Cardiac septum (tissue), 1 donor: ENCODE measurements at regions not wholly inside any gene's neighbourhood (a gene's known extent, or its start where the extent isn't known, plus 50 kb on each side); places are given as distances from the start of the nearest gene placed in this dataset.

Source experiments
- DNase-seq: peaks from one replicate; pipeline ENCODE4 v3.0.0-alpha.2; 2020; ENCODE audit warnings: low spot score
- intact Hi-C: fragments of 100-400 bp; cut with DNase I; formaldehyde crosslinking; loops from one replicate; pipeline ENCODE4 v1.14.0; 2022
- donor health status: DM: no; HTN: no; CAD: no.

DNA sequence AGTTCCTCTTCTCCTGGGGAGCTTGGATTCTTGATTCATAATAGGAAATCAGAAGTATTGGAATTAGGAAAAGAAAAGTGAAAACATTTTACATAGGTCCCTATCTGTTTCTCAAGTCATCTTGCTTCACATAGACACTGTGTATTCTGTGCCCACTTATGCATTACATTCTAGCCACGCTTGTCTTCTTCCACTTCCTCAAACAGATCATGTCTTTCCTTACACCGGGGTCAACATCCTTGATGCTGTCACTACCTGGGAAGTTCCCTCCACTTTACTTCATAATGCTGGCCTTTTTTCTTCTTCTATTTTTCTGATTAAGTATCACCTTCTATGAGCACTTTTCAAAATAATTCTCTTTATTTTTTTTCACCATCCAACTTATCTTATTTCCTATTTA is 606.4 kb upstream of the CDH8 start:
- DNase-seq: no peak
- intact Hi-C loops: loop anchor here (10.0 kb wide), 1 partner anchor 162 kb away; no protein-coding TSS in a partner anchor

DNA sequence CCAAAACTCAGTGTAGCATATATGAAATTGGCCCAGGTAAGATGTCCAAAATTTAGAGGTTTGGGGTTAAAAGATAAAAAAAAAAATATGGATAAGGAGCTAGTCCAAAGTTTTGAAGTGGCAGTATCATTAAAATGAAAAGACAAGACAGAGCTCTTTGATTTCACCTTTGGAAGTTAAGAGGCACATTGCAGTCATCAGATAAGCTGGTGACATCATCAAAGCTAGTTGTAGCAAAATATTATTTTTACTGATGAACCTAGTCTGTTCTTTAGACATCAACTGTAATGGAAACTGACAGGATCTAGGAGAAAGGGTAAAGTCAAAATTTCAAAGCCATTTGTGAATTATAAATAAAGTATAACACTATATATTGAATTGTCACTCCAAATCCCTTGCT is 603.7 kb upstream of the CDH8 start:
- no peak for DNase-seq

GRCh38 chr16:62638964-62639870 is 603.0 kb upstream of the CDH8 start:
- intact Hi-C loops: no loop called here
- no peak for DNase-seq

More for the DNA sequence above, 603.7 kb upstream of the CDH8 start:
- intact Hi-C loops: loop anchor here (10.0 kb wide), 1 partner anchor 165 kb away; no protein-coding TSS in a partner anchor

DNA sequence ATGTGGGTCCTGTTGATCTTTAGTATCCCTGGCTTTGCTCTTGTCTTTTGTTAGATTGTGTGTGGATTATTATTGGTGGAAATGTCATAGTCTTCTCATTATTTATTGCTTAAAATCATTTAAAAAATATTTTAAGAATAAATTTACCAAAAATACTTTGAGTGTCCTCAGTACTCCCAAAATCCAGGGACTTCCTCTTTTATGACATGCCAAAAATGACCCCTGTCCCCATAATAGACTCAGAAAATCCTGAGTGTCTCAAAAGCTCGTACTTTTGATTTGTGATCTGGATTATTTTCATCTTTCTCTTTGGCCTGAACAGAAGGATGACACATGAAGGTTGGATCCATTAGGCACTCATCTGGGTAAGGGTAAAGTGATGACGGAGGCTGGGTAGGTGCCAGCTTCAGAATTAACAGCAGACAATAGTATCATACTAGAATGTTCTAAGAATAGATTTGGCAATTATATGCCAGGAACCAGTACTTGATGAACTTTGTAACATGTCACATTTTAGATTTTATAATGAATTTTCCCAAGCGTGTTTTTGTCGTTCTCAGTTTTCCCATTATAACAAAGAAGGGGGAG is 602.2 kb upstream of the CDH8 start:
- intact Hi-C loops: no loop called here
- DNase-seq: no peak

DNA sequence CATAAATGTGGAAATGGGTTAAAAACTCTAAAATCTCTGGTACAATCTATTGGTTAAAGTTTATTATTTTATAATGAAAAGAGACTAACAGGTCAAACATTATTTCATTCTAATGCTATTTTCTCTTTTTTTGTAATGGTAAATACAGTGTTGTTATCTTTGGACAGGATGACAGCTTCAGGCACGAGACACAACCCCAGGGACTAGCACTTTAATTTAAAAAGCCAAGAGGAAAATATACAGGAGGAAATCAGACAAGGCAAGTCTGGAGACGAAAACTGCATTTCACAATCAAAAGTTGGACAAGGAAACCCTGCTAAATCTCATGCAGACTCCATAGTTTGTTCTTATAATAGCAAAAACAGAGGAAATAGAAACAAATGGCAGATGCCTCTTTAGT is 589.1 kb upstream of the CDH8 start:
- intact Hi-C loops: no loop called here
- DNase-seq: no peak

- no peak for DNase-seq
- intact Hi-C loops: no loop called here
Observed at GRCh38 chr16:62620275-62620674, 584.0 kb upstream of the CDH8 start.

GRCh38 chr16:62615526-62615925 is 579.3 kb upstream of the CDH8 start:
- no peak for DNase-seq
- intact Hi-C loops: no loop called here

GRCh38 chr16:62610291-62610690 is 574.1 kb upstream of the CDH8 start:
- intact Hi-C loops: no loop called here

GRCh38 chr16:62602790-62603189 is 566.6 kb upstream of the CDH8 start:
- intact Hi-C loops: no loop called here

More at GRCh38 chr16:62610291-62610690, 574.1 kb upstream of the CDH8 start:
- no peak for DNase-seq

DNA sequence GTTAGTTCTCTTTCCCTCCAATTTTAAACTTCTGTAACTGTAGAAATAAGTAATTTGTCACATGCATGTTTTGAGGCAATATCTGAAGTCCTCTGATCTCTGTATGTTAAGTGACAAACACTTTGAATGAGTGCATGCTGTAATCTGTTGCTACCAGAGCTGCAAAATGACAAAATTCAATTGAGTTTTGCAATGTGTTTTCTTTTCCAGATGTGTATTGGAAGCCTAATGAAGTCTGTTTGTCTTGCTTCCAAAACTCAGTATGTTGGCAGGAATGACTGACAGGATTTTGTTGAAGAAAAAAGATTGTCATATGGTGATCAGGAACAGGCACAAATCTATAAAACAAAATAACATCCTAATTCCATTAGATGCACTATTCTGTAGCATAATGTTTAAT is 561.6 kb upstream of the CDH8 start:
- no peak for DNase-seq
- intact Hi-C loops: no loop called here

More at GRCh38 chr16:62602790-62603189, 566.6 kb upstream of the CDH8 start:
- no peak for DNase-seq

DNA sequence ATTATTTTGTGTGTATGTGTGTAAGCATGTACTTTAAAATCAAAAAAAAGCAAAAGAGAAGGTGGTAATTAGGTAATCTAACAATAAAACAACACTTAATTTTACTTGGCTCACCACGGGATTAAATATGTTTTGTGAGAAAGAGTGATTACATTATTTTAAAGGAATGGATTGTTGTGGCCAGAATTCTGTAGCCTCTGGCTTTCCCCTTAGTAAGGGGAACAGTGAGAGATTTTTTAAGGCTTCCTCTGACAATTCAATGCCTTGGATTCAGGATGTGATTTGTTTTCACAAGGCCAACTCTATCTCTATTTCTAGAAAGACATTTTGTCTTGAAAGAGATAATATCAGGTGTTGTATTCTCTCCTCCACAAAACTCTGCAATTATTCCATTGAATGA is 560.3 kb upstream of the CDH8 start:
- no peak for DNase-seq
- intact Hi-C loops: no loop called here

- no peak for DNase-seq
- intact Hi-C loops: no loop called here
Observed at GRCh38 chr16:62596125-62596524, 559.9 kb upstream of the CDH8 start.

- DNase-seq: no peak
- intact Hi-C loops: no loop called here
Observed at GRCh38 chr16:62586128-62586862, 550.1 kb upstream of the CDH8 start.

- intact Hi-C loops: no loop called here
- no peak for DNase-seq
Observed at GRCh38 chr16:62585041-62585545, 548.9 kb upstream of the CDH8 start.

DNA sequence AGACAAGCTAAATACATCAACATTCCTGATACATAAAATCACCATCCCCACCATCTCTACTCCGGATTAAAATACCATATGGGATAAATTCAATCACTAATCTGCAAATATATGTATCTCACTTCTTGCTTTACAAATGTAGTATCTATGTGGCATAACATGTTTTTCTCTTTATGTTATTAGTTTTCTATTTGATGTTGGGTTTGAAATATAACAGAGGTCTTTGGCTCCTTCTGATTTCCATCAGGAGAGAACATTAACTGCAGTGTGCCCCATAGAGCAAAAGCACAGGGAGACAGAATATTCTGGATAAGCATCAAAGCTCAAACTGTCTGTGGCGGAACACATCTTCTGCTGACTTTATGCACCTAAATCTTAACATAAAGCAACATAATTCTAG is 547.2 kb upstream of the CDH8 start:
- intact Hi-C loops: no loop called here
- no peak for DNase-seq

- DNase-seq: no peak
- intact Hi-C loops: no loop called here
Observed at GRCh38 chr16:62573466-62573865, 537.2 kb upstream of the CDH8 start.

GRCh38 chr16:62568926-62569325 is 532.7 kb upstream of the CDH8 start:
- intact Hi-C loops: no loop called here
- no peak for DNase-seq

DNA sequence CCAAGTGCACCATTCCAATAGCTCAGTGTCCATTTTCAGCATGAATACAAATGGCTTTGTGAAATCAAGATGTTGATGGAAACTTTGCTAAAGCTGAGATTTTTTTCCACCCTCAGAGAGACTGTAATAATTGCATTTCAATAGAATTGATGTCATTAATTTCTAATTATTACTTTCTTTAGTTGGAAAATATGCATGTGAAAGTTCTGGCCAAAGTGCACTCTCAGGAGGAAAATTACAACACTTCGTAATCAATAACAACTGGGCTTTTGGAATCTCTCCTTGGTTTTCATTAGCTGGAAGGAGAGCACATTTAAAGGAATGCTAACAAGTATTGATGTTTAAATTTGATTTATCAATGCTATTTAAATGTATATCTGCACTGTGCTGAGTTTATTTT is 529.5 kb upstream of the CDH8 start:
- DNase-seq: no peak
- intact Hi-C loops: no loop called here

DNA sequence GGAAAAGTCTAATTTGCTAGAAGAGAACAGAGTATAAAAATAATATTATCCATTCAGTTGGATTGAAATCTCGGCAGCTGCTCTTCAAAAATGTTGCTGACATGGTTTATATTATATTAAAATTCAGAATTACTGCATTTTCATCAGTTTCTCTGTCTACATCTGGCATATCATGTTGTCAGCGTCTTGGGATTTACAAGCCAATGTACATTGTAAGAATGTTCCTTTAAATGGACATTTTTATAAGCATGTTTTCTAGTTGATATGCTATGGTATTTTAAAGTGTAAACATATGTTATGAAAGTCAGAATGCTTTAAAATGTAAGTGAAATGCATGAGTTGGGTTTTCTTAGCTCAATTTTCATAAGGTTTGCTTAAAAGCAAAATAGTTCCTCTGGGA is 528.1 kb upstream of the CDH8 start:
- intact Hi-C loops: no loop called here
- DNase-seq: no peak

- intact Hi-C loops: no loop called here
- DNase-seq: no peak
Observed at GRCh38 chr16:62562121-62562520, 525.9 kb upstream of the CDH8 start.
